GM23338 (cell line): ENCODE measurements at regions not wholly inside any gene's neighbourhood (a gene's known extent, or its start where the extent isn't known, plus 50 kb on each side); places are given as distances from the start of the nearest gene placed in this dataset.

Experiments used
- ATAC-seq: fragments of 200-7000 bp; cut with Tn5 transposase; 3 replicates; pipeline ENCODE4 v1.9.1; 2020
- DNase-seq: peaks from one replicate; pipeline ENCODE4 v3.0.0-alpha.2; 2015; ENCODE audit warnings: low spot score
- H2AFZ ChIP-seq: fragments of 200-600 bp; sonication (generic); 2 replicates; pipeline ENCODE4 v1.8.0; 2016; ENCODE audit warnings: antibody characterized with exemption, mild to moderate bottlenecking, moderate library complexity
- H3F3A ChIP-seq: fragments of 200-600 bp; sonication (generic); replicated peaks from 2 replicates; pipeline ENCODE4 v1.8.0; 2017; ENCODE audit warnings: antibody characterized with exemption, mixed run types, low read depth
- H3K27ac ChIP-seq: fragments of 200-600 bp; sonication (generic); 2 replicates; pipeline ENCODE4 v1.6.1; 2016; ENCODE audit warnings: low read depth
- H3K27me3 ChIP-seq: fragments of 200-600 bp; sonication (generic); 2 replicates; pipeline ENCODE4 v1.8.0; 2016; ENCODE audit warnings: mild to moderate bottlenecking, mixed run types, moderate library complexity; ENCODE audit not compliant: insufficient read depth
- H3K36me3 ChIP-seq: fragments of 200-600 bp; sonication (generic); 2 replicates; pipeline ENCODE4 v1.8.0; 2016; ENCODE audit warnings: mild to moderate bottlenecking; ENCODE audit not compliant: insufficient read depth
- H3K4me1 ChIP-seq: fragments of 200-600 bp; sonication (generic); 2 replicates; pipeline ENCODE4 v1.8.0; 2016; ENCODE audit warnings: mild to moderate bottlenecking, moderate library complexity; ENCODE audit not compliant: insufficient read depth
- H3K4me2 ChIP-seq: fragments of 200-600 bp; sonication (generic); 2 replicates; pipeline ENCODE4 v1.7.1; 2017; ENCODE audit warnings: mixed run types
- H3K4me3 ChIP-seq: fragments of 200-600 bp; sonication (generic); 2 replicates; pipeline ENCODE4 v1.6.1; 2016; ENCODE audit warnings: mixed run types
- H3K79me2 ChIP-seq: fragments of 200-600 bp; sonication (generic); replicated peaks from 2 replicates; pipeline ENCODE4 v1.8.0; 2017; ENCODE audit warnings: mild to moderate bottlenecking; ENCODE audit not compliant: insufficient read depth
- H3K9me2 ChIP-seq: fragments of 200-600 bp; sonication (generic); 2 replicates; pipeline ENCODE4 v1.8.0; 2017; ENCODE audit not compliant: insufficient read depth
- H4K20me1 ChIP-seq: fragments of 200-600 bp; sonication (generic); replicated peaks from 2 replicates; pipeline ENCODE4 v1.8.0; 2017; ENCODE audit warnings: mild to moderate bottlenecking; ENCODE audit not compliant: insufficient read depth
- H3K27ac Mint-ChIP-seq: 2 replicates; pipeline ENCODE4 v1.8.0; 2020; ENCODE audit warnings: inconsistent platforms, mild to moderate bottlenecking, moderate library complexity, mixed read lengths
- H3K27me3 Mint-ChIP-seq: 3 replicates; pipeline ENCODE4 v1.8.0; 2022; ENCODE audit warnings: low read depth, mild to moderate bottlenecking, moderate library complexity, mixed read lengths, inconsistent platforms; ENCODE audit not compliant: insufficient read depth, poor library complexity
- H3K36me3 Mint-ChIP-seq: 3 replicates; pipeline ENCODE4 v1.8.0; 2021; ENCODE audit warnings: low read depth, mild to moderate bottlenecking, inconsistent platforms, moderate library complexity, mixed read lengths
- H3K4me1 Mint-ChIP-seq: 3 replicates; pipeline ENCODE4 v1.8.0; 2020; ENCODE audit warnings: mild to moderate bottlenecking, inconsistent platforms, mixed read lengths
- H3K4me3 Mint-ChIP-seq: 3 replicates; pipeline ENCODE4 v1.8.0; 2021; ENCODE audit warnings: moderate library complexity, mild to moderate bottlenecking, inconsistent platforms, mixed read lengths
- H3K9me3 Mint-ChIP-seq: 3 replicates; pipeline ENCODE4 v1.8.0; 2020; ENCODE audit warnings: moderate library complexity, mild to moderate bottlenecking, inconsistent platforms, mixed read lengths
- CREB1 ChIP-seq: fragments of 250-450 bp; sonication (Bioruptor Pico); IDR thresholded peaks from 2 replicates; pipeline ENCODE4 v1.5.0; 2020; ENCODE audit warnings: low read depth, mild to moderate bottlenecking, moderate library complexity
- CTCF ChIP-seq, 2 experiments: fragments of 200-600 bp in 1 of 2; sonication (generic) in 1 of 2; conservative IDR thresholded peaks; 2 replicates each; pipeline versions ENCODE4 v1.5.1 to v1.6.1; 2016 to 2017; ENCODE audit warnings: antibody characterized with exemption in 2 of 2, low read depth in 2 of 2, mild to moderate bottlenecking in 2 of 2, moderate library complexity in 1 of 2
- ETS1 ChIP-seq: IDR thresholded peaks from 2 replicates; pipeline ENCODE4 v1.6.1; 2016; ENCODE audit warnings: antibody characterized with exemption
- EZH2phosphoT487 ChIP-seq: fragments of 200-600 bp; sonication (generic); IDR thresholded peaks from one replicate; pipeline ENCODE4 v1.8.1; 2018; ENCODE audit warnings: antibody characterized with exemption; ENCODE audit not compliant: unreplicated experiment
- NANOG ChIP-seq: IDR thresholded peaks from 2 replicates; pipeline ENCODE4 v1.6.1; 2016; ENCODE audit warnings: antibody characterized with exemption, borderline replicate concordance
- STAT1 ChIP-seq: IDR thresholded peaks from one replicate; pipeline ENCODE4 v1.6.1; 2016; ENCODE audit warnings: antibody characterized with exemption; ENCODE audit not compliant: unreplicated experiment
- ZNF114 ChIP-seq: fragments of 250-450 bp; sonication (Bioruptor Pico); IDR thresholded peaks from 2 replicates; pipeline ENCODE4 v1.5.0; 2020; ENCODE audit warnings: mild to moderate bottlenecking, moderate library complexity
- TF ChIP-seq, protein P1 (sequence below): fragments of 250-450 bp; sonication (Bioruptor Pico); IDR thresholded peaks from 2 replicates; pipeline ENCODE4 v1.5.0; 2020; ENCODE audit warnings: mild to moderate bottlenecking, moderate library complexity

GRCh38 chr17:79217473-79218135, 143.0 kb downstream of the ENGASE start (continued):
- TF ChIP-seq, protein P1, sequence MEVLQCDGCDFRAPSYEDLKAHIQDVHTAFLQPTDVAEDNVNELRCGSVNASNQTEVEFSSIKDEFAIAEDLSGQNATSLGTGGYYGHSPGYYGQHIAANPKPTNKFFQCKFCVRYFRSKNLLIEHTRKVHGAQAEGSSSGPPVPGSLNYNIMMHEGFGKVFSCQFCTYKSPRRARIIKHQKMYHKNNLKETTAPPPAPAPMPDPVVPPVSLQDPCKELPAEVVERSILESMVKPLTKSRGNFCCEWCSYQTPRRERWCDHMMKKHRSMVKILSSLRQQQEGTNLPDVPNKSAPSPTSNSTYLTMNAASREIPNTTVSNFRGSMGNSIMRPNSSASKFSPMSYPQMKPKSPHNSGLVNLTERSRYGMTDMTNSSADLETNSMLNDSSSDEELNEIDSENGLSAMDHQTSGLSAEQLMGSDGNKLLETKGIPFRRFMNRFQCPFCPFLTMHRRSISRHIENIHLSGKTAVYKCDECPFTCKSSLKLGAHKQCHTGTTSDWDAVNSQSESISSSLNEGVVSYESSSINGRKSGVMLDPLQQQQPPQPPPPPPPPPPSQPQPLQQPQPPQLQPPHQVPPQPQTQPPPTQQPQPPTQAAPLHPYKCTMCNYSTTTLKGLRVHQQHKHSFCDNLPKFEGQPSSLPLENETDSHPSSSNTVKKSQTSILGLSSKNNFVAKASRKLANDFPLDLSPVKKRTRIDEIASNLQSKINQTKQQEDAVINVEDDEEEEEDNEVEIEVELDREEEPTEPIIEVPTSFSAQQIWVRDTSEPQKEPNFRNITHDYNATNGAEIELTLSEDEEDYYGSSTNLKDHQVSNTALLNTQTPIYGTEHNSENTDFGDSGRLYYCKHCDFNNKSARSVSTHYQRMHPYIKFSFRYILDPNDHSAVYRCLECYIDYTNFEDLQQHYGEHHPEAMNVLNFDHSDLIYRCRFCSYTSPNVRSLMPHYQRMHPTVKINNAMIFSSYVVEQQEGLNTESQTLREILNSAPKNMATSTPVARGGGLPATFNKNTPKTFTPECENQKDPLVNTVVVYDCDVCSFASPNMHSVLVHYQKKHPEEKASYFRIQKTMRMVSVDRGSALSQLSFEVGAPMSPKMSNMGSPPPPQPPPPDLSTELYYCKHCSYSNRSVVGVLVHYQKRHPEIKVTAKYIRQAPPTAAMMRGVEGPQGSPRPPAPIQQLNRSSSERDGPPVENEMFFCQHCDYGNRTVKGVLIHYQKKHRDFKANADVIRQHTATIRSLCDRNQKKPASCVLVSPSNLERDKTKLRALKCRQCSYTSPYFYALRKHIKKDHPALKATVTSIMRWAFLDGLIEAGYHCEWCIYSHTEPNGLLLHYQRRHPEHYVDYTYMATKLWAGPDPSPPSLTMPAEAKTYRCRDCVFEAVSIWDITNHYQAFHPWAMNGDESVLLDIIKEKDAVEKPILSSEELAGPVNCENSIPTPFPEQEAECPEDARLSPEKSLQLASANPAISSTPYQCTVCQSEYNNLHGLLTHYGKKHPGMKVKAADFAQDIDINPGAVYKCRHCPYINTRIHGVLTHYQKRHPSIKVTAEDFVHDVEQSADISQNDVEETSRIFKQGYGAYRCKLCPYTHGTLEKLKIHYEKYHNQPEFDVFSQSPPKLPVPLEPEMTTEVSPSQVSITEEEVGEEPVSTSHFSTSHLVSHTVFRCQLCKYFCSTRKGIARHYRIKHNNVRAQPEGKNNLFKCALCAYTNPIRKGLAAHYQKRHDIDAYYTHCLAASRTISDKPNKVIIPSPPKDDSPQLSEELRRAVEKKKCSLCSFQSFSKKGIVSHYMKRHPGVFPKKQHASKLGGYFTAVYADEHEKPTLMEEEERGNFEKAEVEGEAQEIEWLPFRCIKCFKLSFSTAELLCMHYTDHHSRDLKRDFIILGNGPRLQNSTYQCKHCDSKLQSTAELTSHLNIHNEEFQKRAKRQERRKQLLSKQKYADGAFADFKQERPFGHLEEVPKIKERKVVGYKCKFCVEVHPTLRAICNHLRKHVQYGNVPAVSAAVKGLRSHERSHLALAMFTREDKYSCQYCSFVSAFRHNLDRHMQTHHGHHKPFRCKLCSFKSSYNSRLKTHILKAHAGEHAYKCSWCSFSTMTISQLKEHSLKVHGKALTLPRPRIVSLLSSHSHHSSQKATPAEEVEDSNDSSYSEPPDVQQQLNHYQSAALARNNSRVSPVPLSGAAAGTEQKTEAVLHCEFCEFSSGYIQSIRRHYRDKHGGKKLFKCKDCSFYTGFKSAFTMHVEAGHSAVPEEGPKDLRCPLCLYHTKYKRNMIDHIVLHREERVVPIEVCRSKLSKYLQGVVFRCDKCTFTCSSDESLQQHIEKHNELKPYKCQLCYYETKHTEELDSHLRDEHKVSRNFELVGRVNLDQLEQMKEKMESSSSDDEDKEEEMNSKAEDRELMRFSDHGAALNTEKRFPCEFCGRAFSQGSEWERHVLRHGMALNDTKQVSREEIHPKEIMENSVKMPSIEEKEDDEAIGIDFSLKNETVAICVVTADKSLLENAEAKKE (CRISPR knock-in tag): no peak
- TF ChIP-seq ETS1 (no peak), CREB1 (CRISPR knock-in tag) (no peak), EZH2phosphoT487 (no peak)

- peaks cover 15% of the 10 kb centered on the region for H3K27me3 Mint-ChIP-seq
- Histone ChIP-seq H3K36me3 (no peaks in the 10 kb centered on the region), H3K4me1 (peaks cover 49% of the 10 kb centered on the region), H3K27me3 (no peaks in the 10 kb centered on the region), H3K27ac (no peak overlapping the region), H3K4me3 (no peak overlapping the region), H3K4me2 (no peak overlapping the region), H2AFZ (no peak overlapping the region), H4K20me1 (no peaks in the 10 kb centered on the region), H3K79me2 (no peaks in the 10 kb centered on the region), H3F3A (peaks cover 8% of the 10 kb centered on the region; the same call in 1 of the 2 replicates), H3K9me2 (no peaks in the 10 kb centered on the region)
- DNase-seq (no peak), ATAC-seq (no peak)
- H3K9me3 Mint-ChIP-seq: no peaks in the 10 kb centered on the region; the same call in 2 of the 3 replicates
- H3K36me3 Mint-ChIP-seq: no peaks in the 10 kb centered on the region
- no peak overlapping the region for H3K27ac Mint-ChIP-seq
- TF ChIP-seq EZH2phosphoT487: no peak
- TF ChIP-seq ETS1: no peak
- TF ChIP-seq CTCF (conservative IDR thresholded peaks at IDR 0.05; ENCODE audit: low read depth in 2 of 2): no peak
- no peak for TF ChIP-seq NANOG
- no peak for TF ChIP-seq CREB1 (CRISPR knock-in tag)
- no peak for TF ChIP-seq ZNF114 (CRISPR knock-in tag)
- no peak for TF ChIP-seq STAT1
- H3K4me3 Mint-ChIP-seq: no peak overlapping the region
- H3K4me1 Mint-ChIP-seq: peaks cover 58% of the 10 kb centered on the region
These were observed 142.2 kb downstream of the ENGASE start for GRCh38 chr17:79216826-79217225.
